ENCODE measurements at regions not wholly inside any gene's neighbourhood (a gene's known extent, or its start where the extent isn't known, plus 50 kb on each side); places are given as distances from the start of the nearest gene placed in this dataset.

- TF ChIP-seq, protein P1, sequence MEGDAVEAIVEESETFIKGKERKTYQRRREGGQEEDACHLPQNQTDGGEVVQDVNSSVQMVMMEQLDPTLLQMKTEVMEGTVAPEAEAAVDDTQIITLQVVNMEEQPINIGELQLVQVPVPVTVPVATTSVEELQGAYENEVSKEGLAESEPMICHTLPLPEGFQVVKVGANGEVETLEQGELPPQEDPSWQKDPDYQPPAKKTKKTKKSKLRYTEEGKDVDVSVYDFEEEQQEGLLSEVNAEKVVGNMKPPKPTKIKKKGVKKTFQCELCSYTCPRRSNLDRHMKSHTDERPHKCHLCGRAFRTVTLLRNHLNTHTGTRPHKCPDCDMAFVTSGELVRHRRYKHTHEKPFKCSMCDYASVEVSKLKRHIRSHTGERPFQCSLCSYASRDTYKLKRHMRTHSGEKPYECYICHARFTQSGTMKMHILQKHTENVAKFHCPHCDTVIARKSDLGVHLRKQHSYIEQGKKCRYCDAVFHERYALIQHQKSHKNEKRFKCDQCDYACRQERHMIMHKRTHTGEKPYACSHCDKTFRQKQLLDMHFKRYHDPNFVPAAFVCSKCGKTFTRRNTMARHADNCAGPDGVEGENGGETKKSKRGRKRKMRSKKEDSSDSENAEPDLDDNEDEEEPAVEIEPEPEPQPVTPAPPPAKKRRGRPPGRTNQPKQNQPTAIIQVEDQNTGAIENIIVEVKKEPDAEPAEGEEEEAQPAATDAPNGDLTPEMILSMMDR (IDR thresholded peaks at IDR 0.05), result no peak
- no peak for TF ChIP-seq EZH2 (IDR thresholded peaks at IDR 0.05)
- TF ChIP-seq EZH2phosphoT487 (IDR thresholded peaks at IDR 0.05), result no peak
These were observed 112.7 kb downstream of the HNRNPD start for GRCh38 chr4:82261084-82261483.

Measured in neural progenitor cell (in vitro differentiated cells).